ENCODE measurements at regions not wholly inside any gene's neighbourhood (a gene's known extent, or its start where the extent isn't known, plus 50 kb on each side); places are given as distances from the start of the nearest gene placed in this dataset.
"Not testable (repeated sequence)": the region's sequence is repeated elsewhere in the genome, so short reads cannot be mapped to it uniquely, and the experiment has no call there.

DNA sequence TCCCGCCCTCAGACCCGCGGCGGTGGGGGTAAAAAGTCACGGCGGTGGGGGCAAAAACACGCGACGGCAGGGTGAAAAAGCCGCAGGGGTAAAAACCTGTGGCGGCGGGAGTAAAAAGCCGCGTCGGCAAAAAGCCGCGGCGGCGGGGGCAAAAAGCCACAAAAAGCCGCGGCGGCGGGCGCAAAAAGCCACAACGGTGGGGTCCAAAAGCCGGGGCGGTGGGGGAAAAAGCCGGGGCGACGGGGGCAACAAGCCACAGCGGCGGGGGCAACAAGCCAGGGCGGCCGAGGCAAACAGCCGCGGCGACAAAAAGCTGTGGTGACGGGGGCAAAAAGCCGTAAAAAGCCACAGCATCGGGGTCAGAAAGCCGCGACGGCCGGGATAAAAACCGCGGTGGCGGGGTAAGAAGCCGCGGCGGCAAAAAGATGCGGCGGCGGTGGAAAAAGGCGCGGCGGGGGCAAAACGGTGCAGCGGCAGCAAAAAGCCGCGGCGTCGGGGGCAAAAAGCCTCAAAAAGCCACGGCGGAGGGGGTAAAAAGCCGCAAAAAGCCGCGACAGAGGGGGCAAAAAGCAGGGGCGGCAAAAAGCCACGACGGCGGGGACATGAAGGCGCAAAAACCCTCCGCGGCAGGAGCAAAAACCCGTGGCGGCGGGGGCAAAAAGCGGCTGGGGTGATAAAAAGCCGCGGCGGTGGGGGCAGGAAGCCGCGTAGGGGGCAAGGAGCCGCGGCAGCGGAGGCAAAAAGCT, 168.3 kb upstream of the TP53TG3D start:
- TF ChIP-seq, protein P1, sequence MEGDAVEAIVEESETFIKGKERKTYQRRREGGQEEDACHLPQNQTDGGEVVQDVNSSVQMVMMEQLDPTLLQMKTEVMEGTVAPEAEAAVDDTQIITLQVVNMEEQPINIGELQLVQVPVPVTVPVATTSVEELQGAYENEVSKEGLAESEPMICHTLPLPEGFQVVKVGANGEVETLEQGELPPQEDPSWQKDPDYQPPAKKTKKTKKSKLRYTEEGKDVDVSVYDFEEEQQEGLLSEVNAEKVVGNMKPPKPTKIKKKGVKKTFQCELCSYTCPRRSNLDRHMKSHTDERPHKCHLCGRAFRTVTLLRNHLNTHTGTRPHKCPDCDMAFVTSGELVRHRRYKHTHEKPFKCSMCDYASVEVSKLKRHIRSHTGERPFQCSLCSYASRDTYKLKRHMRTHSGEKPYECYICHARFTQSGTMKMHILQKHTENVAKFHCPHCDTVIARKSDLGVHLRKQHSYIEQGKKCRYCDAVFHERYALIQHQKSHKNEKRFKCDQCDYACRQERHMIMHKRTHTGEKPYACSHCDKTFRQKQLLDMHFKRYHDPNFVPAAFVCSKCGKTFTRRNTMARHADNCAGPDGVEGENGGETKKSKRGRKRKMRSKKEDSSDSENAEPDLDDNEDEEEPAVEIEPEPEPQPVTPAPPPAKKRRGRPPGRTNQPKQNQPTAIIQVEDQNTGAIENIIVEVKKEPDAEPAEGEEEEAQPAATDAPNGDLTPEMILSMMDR (IDR thresholded peaks at IDR 0.05): not testable (repeated sequence)
- TF ChIP-seq POLR2A (IDR thresholded peaks at IDR 0.05): not testable (repeated sequence)
